ENCODE measurements at regions not wholly inside any gene's neighbourhood (a gene's known extent, or its start where the extent isn't known, plus 50 kb on each side); places are given as distances from the start of the nearest gene placed in this dataset.

DNA sequence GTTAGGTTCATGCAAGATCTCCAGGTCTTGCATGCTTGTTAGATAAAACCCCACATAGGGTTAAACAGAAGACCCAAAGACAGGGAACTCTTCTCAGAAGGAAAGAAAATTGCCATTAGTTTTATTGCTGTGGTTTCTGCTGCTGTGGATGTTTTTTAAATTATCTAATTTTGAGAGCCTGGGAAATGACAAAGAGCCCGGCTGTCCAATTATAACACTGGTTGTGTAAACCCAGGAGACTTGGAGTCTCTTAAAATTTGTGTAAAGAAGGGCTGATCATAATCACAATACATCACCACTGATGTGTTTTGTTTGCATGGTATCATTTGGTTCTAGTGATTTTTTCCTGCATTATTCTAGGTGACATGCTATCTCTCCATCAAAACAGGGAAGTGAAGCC is 246.5 kb upstream of the MYO3A start:
- ATAC-seq (ENCODE audit: insufficient read depth, low FRiP score): no peak
- Histone ChIP-seq H3K9ac (ENCODE audit: insufficient read depth in 1 of 2, low read length in 2 of 2) (no peak overlapping the region), H3K9me3 (ENCODE audit: control insufficient read depth in 4 of 4, insufficient read depth in 3 of 4, low read length in 3 of 4) (peaks cover 0 to 4% (median 0%) of the 10 kb centered on the region in 4 donors), H3K27me3 (ENCODE audit: control insufficient read depth in 3 of 3, insufficient read depth in 3 of 3, low read length in 2 of 3) (no peaks in the 10 kb centered on the region), H3K4me1 (ENCODE audit: control insufficient read depth in 5 of 5, insufficient read depth in 5 of 5, low read length in 5 of 5) (peaks cover 0 to 1% (median 0%) of the 10 kb centered on the region in 5 donors), H3K4me3 (no peak overlapping the region), H3K36me3 (ENCODE audit: control insufficient read depth in 4 of 4, insufficient read depth in 4 of 4, low read length in 4 of 4) (no peaks in the 10 kb centered on the region), H3K27ac (ENCODE audit: low read depth in 1 of 2, low read length in 1 of 2) (no peak overlapping the region)
- TF ChIP-seq, protein P1, sequence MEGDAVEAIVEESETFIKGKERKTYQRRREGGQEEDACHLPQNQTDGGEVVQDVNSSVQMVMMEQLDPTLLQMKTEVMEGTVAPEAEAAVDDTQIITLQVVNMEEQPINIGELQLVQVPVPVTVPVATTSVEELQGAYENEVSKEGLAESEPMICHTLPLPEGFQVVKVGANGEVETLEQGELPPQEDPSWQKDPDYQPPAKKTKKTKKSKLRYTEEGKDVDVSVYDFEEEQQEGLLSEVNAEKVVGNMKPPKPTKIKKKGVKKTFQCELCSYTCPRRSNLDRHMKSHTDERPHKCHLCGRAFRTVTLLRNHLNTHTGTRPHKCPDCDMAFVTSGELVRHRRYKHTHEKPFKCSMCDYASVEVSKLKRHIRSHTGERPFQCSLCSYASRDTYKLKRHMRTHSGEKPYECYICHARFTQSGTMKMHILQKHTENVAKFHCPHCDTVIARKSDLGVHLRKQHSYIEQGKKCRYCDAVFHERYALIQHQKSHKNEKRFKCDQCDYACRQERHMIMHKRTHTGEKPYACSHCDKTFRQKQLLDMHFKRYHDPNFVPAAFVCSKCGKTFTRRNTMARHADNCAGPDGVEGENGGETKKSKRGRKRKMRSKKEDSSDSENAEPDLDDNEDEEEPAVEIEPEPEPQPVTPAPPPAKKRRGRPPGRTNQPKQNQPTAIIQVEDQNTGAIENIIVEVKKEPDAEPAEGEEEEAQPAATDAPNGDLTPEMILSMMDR (IDR thresholded peaks at IDR 0.05; ENCODE audit: control extremely low read depth, extremely low read depth): no peak
- 83 to 98% methylated on average over 1 of the region's 1 CpG for WGBS, 2 donors
- DNase-seq: no peak

DNA sequence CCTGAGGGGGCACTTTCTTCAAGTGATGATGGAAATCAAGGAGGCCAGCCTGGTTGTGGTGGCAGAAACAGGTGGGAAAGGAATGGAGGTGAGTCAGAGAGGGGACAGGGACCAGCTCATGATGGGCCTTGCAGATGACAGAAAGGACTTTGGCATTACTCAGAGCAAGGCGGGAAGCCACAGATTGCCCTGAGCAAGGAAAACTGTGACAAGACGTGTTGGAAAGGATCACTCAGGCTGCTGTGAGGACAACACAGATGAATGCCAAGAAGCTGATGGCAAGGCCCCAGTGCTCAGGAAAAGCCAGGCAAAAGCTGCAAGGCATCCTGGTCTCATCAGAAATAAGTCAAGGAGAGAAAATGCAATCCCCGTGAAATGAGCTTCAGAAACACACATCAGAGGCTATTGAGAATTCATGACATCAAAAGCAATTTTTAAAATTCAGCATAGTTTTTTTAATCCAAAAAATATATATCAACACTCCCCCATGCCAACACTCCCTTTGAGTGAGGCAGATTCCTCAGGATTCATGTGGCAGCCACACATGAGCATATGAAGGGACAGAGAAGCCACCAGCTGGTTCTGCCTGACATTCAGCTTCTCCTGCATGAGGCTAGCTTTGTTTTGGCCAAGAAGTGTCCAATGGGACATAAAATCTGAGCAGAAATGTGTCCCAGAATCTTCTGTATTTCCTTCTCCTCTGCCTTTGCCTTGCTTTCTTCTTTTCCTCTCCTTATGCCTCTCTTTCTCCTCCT is 244.5 kb upstream of the MYO3A start:
- H3K4me3 ChIP-seq: no peak overlapping the region
- no peak overlapping the region for H3K27ac ChIP-seq (ENCODE audit: low read depth in 1 of 2, low read length in 1 of 2)
- no peaks in the 10 kb centered on the region for H3K36me3 ChIP-seq (ENCODE audit: control insufficient read depth in 4 of 4, insufficient read depth in 4 of 4, low read length in 4 of 4)
- ATAC-seq (ENCODE audit: insufficient read depth, low FRiP score) (no peak), DNase-seq (no peak)
- H3K9me3 ChIP-seq (ENCODE audit: control insufficient read depth in 4 of 4, insufficient read depth in 3 of 4, low read length in 3 of 4): peaks cover 0 to 4% (median 0%) of the 10 kb centered on the region in 4 donors
- H3K9ac ChIP-seq (ENCODE audit: insufficient read depth in 1 of 2, low read length in 2 of 2): no peak overlapping the region
- WGBS, 2 donors: 84 to 86% methylated on average over 3 of the region's 3 CpGs
- TF ChIP-seq, protein P1 (IDR thresholded peaks at IDR 0.05; ENCODE audit: control extremely low read depth, extremely low read depth): no peak
- H3K4me1 ChIP-seq (ENCODE audit: control insufficient read depth in 5 of 5, insufficient read depth in 5 of 5, low read length in 5 of 5): peaks cover 0 to 1% (median 0%) of the 10 kb centered on the region in 5 donors
- no peaks in the 10 kb centered on the region for H3K27me3 ChIP-seq (ENCODE audit: control insufficient read depth in 3 of 3, insufficient read depth in 3 of 3, low read length in 2 of 3)

DNA sequence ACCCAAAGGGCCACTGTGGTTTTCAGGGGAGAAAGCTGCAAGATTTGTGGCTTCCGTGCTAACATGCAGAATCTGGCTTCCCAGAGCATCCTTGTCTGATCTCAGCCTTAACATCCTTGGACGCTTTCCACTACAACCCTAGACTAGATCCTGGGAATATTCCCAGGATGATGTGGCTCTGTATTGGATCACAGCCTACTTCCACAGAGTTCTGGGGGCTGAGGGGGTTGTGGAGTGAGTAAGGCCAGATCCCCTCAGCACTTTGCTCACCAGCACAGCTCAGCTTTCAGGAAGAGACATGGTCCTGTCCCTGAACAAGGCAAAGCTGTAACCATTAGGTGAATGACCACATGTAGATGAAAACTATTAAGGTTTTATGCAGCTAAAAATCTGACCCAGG is 241.3 kb upstream of the MYO3A start:
- no peak overlapping the region for H3K4me3 ChIP-seq
- TF ChIP-seq, protein P1 (IDR thresholded peaks at IDR 0.05; ENCODE audit: control extremely low read depth, extremely low read depth): no peak
- no peak overlapping the region for H3K9ac ChIP-seq (ENCODE audit: insufficient read depth in 1 of 2, low read length in 2 of 2)
- no peaks in the 10 kb centered on the region for H3K36me3 ChIP-seq (ENCODE audit: control insufficient read depth in 4 of 4, insufficient read depth in 4 of 4, low read length in 4 of 4)
- peaks cover 0 to 1% (median 0%) of the 10 kb centered on the region in 5 donors for H3K4me1 ChIP-seq (ENCODE audit: control insufficient read depth in 5 of 5, insufficient read depth in 5 of 5, low read length in 5 of 5)
- no peak overlapping the region for H3K27ac ChIP-seq (ENCODE audit: low read depth in 1 of 2, low read length in 1 of 2)
- DNase-seq (no peak), ATAC-seq (ENCODE audit: insufficient read depth, low FRiP score) (no peak)
- H3K27me3 ChIP-seq (ENCODE audit: control insufficient read depth in 3 of 3, insufficient read depth in 3 of 3, low read length in 2 of 3): no peaks in the 10 kb centered on the region
- peaks cover 0 to 4% (median 0%) of the 10 kb centered on the region in 4 donors for H3K9me3 ChIP-seq (ENCODE audit: control insufficient read depth in 4 of 4, insufficient read depth in 3 of 4, low read length in 3 of 4)
- WGBS, 2 donors: 67 to 98% methylated on average over 2 of the region's 2 CpGs
